ENCODE measurements at regions not wholly inside any gene's neighbourhood (a gene's known extent, or its start where the extent isn't known, plus 50 kb on each side); places are given as distances from the start of the nearest gene placed in this dataset.

DNA sequence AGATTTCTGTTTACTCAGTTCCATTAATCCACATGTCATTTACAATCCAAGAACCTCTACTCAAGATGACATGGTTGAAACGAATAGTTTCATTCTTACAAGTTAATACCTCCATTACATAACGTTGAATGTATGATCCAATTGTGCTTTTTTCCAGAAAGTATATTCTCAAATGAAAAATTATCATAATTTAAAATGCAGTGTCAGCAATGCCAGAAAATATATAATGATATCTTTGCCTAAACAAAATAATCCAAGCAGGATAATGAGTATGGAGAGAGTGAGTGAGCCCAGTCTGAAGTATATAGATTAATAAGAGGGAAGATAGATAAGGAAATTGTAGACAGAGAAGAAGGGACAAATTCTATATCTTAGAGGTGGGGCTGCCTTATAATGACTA is 505.0 kb downstream of the CENPC start:
- peaks cover 8% of the 10 kb centered on the region; the same call in 1 of the 2 replicates for H3K9me3 ChIP-seq (ENCODE audit: control insufficient read depth, insufficient read depth, low read length)
- no peak overlapping the region for H3K4me3 ChIP-seq (ENCODE audit: low read depth, low read length)
- POLR2A ChIA-PET, result no interaction called here
- DNase-seq (ENCODE audit: low read depth, low spot score), result no peak
- no peaks in the 10 kb centered on the region for H3K27me3 ChIP-seq (ENCODE audit: control insufficient read depth, insufficient read depth, low read length)
- TF ChIP-seq, protein P1, sequence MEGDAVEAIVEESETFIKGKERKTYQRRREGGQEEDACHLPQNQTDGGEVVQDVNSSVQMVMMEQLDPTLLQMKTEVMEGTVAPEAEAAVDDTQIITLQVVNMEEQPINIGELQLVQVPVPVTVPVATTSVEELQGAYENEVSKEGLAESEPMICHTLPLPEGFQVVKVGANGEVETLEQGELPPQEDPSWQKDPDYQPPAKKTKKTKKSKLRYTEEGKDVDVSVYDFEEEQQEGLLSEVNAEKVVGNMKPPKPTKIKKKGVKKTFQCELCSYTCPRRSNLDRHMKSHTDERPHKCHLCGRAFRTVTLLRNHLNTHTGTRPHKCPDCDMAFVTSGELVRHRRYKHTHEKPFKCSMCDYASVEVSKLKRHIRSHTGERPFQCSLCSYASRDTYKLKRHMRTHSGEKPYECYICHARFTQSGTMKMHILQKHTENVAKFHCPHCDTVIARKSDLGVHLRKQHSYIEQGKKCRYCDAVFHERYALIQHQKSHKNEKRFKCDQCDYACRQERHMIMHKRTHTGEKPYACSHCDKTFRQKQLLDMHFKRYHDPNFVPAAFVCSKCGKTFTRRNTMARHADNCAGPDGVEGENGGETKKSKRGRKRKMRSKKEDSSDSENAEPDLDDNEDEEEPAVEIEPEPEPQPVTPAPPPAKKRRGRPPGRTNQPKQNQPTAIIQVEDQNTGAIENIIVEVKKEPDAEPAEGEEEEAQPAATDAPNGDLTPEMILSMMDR (IDR thresholded peaks at IDR 0.05; ENCODE audit: low read depth, low read length), result no peak
- H3K27ac ChIP-seq (ENCODE audit: low read depth, low read length), result no peak overlapping the region
- CTCF ChIA-PET, result no interaction called here

DNA sequence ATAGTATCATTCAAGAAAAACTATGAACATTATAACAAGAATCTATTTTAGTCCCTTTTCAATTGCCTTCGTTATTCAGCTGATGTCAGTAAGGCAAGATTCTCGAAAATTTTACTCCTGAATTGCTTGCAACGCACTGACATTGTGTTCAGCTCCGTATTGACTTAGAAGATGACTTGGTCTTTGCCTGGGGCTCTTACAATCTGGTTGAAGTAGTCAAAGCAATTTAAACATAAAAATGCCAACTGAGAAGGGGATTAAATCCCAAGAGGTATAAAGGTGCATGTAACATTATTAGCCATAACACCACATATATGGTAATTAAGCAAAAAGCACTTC is 507.1 kb downstream of the CENPC start:
- Histone ChIP-seq H3K27me3 (ENCODE audit: control insufficient read depth, insufficient read depth, low read length) (no peaks in the 10 kb centered on the region), H3K9me3 (ENCODE audit: control insufficient read depth, insufficient read depth, low read length) (peaks cover 9% of the 10 kb centered on the region; the same call in 1 of the 2 replicates), H3K27ac (ENCODE audit: low read depth, low read length) (no peak overlapping the region), H3K4me3 (ENCODE audit: low read depth, low read length) (no peak overlapping the region)
- TF ChIP-seq, protein P1 (IDR thresholded peaks at IDR 0.05; ENCODE audit: low read depth, low read length), result no peak
- DNase-seq (ENCODE audit: low read depth, low spot score), result no peak
- ChIA-PET CTCF (no interaction called here), POLR2A (no interaction called here)

DNA sequence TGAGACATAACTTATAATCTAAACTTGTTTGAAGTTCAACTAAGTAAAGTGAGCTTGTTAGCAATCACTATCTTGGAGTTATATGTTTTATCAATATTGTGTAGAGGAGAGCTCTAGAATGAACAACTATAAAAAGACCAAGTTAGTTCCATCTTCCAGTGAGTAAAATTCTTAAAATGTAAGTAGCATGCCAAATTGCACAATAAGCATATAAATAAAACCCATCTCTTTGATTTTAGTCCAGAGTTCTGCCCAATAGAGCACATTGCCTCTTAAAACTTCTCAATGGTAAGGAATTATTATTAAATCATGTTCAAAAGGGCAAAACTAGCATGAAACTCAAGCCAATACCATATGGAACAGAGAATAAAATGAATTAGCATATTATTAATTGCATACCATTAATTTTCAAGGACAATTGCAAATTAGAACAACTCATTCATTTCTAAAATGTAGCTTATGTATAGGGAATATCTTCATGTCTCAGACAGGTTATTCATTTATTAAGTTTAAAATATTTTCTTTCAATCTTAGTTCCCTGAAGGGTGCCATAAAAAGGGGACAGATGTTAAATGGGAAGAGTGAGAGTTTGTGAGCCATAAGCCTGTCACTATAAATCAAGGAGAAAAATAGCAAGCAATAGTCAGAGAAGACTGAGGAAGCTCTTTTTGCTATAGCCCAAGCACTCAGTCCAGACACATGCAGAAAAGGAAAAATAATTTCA is 507.6 kb downstream of the CENPC start:
- Histone ChIP-seq H3K9me3 (ENCODE audit: control insufficient read depth, insufficient read depth, low read length) (peaks cover 9% of the 10 kb centered on the region; the same call in 1 of the 2 replicates), H3K27me3 (ENCODE audit: control insufficient read depth, insufficient read depth, low read length) (no peaks in the 10 kb centered on the region), H3K27ac (ENCODE audit: low read depth, low read length) (no peak overlapping the region), H3K4me3 (ENCODE audit: low read depth, low read length) (no peak overlapping the region)
- ChIA-PET POLR2A (no interaction called here), CTCF (no interaction called here)
- TF ChIP-seq, protein P1 (IDR thresholded peaks at IDR 0.05; ENCODE audit: low read depth, low read length), result no peak
- DNase-seq (ENCODE audit: low read depth, low spot score), result no peak

DNA sequence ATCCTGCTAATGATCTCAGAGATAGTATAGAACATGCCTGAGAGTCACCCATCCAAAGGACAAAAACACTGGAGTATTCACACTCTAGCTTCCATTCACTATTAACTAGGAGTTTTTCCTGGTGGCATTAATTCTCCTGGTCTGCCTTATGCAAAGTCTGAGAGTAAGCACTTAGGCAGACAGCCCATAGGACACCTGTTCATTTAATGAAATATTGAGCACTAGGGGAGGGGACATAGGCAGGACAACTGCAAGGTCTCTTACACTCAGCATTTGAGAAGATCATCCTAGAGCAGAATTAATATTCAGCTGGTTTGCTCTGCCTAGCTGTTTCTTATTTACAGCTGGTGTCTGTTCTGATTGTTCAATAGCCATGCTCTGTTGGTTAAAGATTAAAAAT is 508.5 kb downstream of the CENPC start:
- H3K27me3 ChIP-seq (ENCODE audit: control insufficient read depth, insufficient read depth, low read length), result no peaks in the 10 kb centered on the region
- TF ChIP-seq, protein P1 (IDR thresholded peaks at IDR 0.05; ENCODE audit: low read depth, low read length), result no peak
- no peak overlapping the region for H3K27ac ChIP-seq (ENCODE audit: low read depth, low read length)
- ChIA-PET POLR2A (no interaction called here), CTCF (no interaction called here)
- DNase-seq (ENCODE audit: low read depth, low spot score), result no peak
- no peak overlapping the region for H3K4me3 ChIP-seq (ENCODE audit: low read depth, low read length)
- H3K9me3 ChIP-seq (ENCODE audit: control insufficient read depth, insufficient read depth, low read length), result peaks cover 9% of the 10 kb centered on the region; the same call in 1 of the 2 replicates

DNA sequence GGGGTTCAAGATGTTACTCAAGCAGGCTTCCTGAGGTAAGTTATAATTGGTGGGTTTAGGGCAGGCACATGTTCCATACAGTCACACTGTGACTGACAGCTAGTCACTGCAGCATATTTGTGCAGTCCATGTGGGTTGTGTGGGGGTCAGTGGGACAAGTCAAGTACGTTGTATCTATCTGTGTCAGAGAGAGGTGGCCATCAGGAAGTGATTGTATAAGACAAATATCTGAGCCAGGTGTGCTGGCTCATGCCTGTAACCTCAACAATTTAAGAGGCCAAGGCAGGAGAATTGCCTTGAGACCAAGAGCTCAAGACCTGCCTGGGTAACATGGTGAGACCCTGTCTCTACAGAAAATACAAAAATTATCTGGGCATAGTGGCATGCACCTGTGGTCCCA is 509.3 kb downstream of the CENPC start:
- CTCF ChIA-PET, result no interaction called here

More for the DNA sequence above, 509.3 kb downstream of the CENPC start:
- Histone ChIP-seq H3K9me3 (ENCODE audit: control insufficient read depth, insufficient read depth, low read length) (peaks cover 9% of the 10 kb centered on the region; the same call in 1 of the 2 replicates), H3K27me3 (ENCODE audit: control insufficient read depth, insufficient read depth, low read length) (no peaks in the 10 kb centered on the region), H3K27ac (ENCODE audit: low read depth, low read length) (no peak overlapping the region), H3K4me3 (ENCODE audit: low read depth, low read length) (no peak overlapping the region)
- POLR2A ChIA-PET, result no interaction called here
- no peak for DNase-seq (ENCODE audit: low read depth, low spot score)
- TF ChIP-seq, protein P1 (IDR thresholded peaks at IDR 0.05; ENCODE audit: low read depth, low read length), result no peak

Measured in AG04450 (cell line).